T-helper 2 cell (primary cell): ENCODE measurements at regions not wholly inside any gene's neighbourhood (a gene's known extent, or its start where the extent isn't known, plus 50 kb on each side); places are given as distances from the start of the nearest gene placed in this dataset.

ENCODE experiments used
- DNase-seq, 5 experiments: peaks; one replicate each; pipeline versions ENCODE4 v3.0.0 to v3.0.0-alpha.2; 2012 to 2022

- DNase-seq = no peak
Measured at GRCh38 chr3:103060242-103060641, 625.4 kb downstream of the ZPLD1 start.

- DNase-seq = no peak
Measured at GRCh38 chr3:103067963-103068362, 633.1 kb downstream of the ZPLD1 start.

- DNase-seq = no peak
Measured at GRCh38 chr3:103075282-103075681, 640.5 kb downstream of the ZPLD1 start.

- DNase-seq = no peak
Measured at GRCh38 chr3:103077910-103078309, 643.1 kb downstream of the ZPLD1 start.

DNA sequence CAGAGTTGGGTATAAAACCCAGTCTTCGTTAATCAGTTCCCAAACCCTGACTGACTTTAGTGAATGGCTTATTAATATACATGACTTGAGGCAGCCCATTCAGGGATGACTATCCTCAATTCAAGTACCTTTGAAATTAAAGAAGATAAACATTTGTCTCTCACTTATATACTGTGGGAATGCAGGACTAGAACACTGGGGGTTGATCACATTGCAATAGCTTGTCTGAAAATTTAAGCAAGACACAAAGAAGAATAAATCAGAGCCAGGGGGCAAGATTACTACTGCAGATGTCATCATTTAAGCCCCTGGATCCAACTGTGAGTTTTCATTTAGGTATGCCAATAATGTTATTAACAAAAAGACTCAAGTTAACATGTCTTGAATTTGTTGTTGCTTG, 647.7 kb downstream of the ZPLD1 start:
- no peak for DNase-seq

DNA sequence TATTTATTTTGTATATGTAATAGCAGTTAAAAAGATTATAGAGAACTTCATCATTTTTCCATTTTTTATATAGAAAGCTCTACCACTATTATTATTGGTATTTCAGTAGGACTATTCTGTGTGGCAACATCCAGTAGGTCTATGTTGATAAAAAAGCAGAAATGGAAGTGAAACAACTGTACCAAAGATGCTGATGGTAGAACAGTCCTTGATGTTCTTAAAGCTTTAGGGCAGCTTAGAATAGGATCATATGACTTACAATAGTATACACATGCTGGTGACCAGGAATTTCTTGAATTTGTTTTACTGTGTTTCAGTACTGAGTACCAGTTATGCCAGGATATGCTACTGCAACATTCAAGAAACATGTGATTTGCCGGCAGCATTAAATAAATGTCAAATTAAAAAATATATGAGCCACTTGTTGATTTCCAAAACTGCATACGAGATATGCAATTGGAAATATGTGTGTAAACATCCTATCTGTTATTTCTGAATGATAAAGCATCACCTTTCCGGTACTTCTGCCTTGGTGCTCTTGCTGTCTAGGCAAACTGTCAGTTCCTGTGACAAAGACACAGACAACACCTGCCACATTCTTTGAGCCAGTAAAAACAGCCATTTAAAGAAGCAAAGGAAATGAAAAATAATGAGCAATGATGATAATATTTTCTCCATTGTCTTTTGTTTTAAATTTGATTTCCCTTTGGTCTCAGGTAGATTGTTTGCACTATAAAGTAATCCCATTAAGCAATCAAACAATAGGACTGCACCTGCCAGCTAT, 649.2 kb downstream of the ZPLD1 start:
- DNase-seq = no peak

DNA sequence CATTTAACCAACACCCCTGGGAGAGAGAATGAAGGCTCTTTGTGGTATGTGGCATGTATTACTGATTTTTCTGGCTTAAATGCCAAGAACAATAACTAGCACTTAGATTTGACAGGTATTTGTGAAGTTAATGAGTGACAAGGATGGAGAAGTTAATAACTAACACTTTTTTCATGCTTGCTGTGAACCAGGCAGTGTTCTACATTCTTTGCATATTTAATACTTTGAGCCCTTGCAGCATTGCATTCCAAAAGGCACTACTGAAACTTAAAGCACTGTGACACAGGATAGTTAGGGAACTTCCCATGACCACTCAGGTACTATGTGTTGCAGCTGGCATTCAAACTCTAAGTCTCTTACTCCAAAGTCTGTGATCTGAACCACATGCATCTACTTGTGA, 650.6 kb downstream of the ZPLD1 start:
- no peak for DNase-seq

DNA sequence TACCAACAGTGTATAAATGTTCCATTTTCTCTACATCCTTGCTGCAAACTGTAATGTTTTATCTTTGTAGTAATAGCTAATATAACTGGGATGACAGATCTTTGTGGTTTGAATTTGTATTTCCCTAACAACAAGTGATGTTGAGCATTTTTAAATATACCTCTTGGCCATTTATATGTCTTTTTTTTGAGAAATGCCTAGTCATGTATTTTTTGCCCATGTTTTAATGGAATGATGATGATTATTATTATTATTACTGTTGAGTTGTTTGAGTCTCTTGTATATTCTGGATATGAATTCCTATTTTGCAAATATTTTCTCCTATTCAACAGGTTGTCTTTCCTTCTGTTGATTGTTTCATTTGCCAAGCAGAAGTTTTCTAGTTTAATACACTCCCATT, 654.9 kb downstream of the ZPLD1 start:
- DNase-seq = no peak

GRCh38 chr3:103105206-103105605, 670.4 kb downstream of the ZPLD1 start:
- no peak for DNase-seq

DNA sequence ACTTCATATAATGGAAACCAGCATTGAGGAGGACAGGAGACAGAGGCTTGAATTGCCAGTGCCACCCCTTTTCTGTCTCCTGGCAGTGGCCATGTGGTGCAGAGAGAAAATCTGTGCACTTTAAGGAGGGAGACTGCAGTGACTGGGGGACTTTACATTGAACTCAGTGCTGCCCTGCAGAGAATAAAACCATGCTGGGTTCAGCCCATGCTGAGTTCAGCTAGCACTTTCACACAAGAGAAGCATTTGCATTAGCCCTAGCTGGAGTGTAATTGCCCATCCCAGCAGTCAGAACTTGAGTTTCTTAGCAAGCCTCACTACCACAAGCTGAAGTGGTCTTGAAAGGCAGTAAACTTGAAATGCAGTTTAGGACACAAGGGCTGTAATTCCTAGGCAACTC, 677.5 kb downstream of the ZPLD1 start:
- DNase-seq = no peak

DNA sequence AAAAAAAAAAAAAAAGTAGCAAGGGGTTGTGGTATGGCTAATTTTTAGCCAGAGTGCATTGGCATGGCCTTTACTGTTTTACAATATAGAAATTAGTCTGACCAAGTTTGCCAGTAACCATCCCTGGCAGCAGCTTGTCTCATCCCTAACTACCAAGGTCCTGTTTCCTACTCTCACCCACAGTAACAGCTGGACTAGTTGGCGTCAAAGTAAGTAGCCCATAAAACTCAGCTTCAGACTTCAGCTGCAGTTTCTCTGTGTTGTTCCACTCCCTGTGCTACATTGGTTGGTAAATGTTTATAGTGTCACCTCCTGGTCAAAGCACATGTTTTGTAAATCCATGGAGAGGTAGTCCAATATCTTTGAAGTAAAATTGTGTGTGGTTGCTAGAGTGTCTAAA, 691.3 kb downstream of the ZPLD1 start:
- no peak for DNase-seq

- DNase-seq = peak in 1 of 5 experiments; percentile 2
Measured at GRCh38 chr3:103127098-103127630, 692.3 kb downstream of the ZPLD1 start.

- DNase-seq = peak in 1 of 5 experiments; percentile 41
Measured at GRCh38 chr3:103127737-103128136, 692.9 kb downstream of the ZPLD1 start.

GRCh38 chr3:103134023-103134724, 699.4 kb downstream of the ZPLD1 start:
- no peak for DNase-seq

GRCh38 chr3:103136621-103137020, 701.8 kb downstream of the ZPLD1 start:
- no peak for DNase-seq

DNA sequence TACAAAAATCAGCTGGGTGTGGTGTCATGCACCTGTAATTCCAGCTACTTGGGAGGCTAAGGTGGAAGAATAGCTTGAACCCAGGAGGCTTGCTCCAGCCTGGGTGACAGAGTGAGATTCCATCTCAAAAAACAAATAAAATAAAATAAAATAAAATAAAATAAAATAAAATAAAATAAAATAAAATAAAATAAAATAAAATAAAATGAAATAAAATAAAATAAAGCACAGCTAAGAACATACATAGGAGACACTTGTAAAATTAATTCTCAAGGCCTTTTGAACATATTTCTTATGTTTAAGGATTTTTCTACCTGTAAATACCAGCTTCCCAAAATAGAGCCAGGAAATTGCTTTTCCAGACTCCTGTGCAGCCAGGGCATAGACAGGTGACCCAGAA, 703.0 kb downstream of the ZPLD1 start:
- DNase-seq = no peak

DNA sequence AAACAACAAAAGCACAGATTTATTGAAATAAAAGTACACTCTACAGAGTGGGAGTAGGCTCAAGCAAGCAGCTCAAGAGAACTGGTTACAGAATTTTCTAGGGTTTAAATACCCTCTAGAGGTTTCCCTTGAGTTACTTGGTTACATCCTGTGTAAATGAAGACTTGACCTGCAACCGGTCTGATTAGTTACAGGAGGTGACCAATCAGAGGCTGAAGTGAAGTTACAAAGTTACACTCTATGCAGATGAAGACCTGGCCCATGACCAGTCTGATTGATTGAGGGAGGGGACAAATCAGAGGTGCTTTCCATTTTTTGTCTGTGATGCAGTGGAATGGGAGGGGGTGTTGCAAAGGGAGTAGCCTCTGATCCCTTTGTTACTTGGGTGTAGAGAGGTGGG, 723.4 kb downstream of the ZPLD1 start:
- no peak for DNase-seq

GRCh38 chr3:103166890-103167289, 732.1 kb downstream of the ZPLD1 start:
- DNase-seq = no peak

DNA sequence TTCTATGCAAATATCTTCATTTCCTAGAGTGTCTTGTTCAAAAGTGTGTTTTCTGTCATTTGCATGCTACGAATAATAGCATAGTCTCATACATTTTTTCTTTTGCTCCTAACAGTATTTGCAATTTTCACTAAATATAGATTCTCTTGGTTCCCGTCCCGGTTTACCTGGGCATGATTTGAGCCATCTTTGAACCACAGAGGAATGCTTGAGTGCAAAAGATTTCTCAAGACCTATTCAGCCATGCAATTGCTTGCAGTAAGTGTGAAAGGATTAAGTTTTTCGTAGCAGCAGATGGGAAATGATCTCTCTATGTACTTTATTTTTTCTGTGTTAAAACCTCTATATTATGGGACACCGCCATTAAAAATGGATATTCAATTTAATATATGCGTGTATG, 733.0 kb downstream of the ZPLD1 start:
- DNase-seq = no peak

GRCh38 chr3:103169289-103169688, 734.5 kb downstream of the ZPLD1 start:
- DNase-seq = no peak

- DNase-seq = no peak
Measured at GRCh38 chr3:103170651-103171050, 735.8 kb downstream of the ZPLD1 start.

GRCh38 chr3:103173940-103174339, 739.1 kb downstream of the ZPLD1 start:
- no peak for DNase-seq

DNA sequence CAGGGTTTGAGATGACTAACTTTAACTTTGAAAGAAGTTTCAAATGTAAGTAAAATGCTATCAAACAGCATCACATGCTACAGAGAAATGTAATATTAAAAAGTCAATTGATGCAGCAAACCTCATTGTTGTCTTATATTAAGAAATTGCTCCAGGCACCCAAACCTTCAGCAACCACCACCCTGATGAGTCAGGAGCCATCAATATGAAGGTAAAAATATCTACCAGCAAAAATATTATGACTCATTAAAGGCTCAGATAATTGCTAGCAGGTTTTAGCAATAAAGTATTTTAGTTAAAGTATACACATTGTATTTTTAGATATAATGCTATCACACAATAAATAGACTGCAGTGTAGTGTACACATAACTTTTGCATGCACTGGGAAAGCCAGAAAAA, 746.3 kb downstream of the ZPLD1 start:
- DNase-seq = no peak

- no peak for DNase-seq
Measured at GRCh38 chr3:103184772-103185171, 750.0 kb downstream of the ZPLD1 start.
